WTC11 (cell line): ENCODE measurements at regions not wholly inside any gene's neighbourhood (a gene's known extent, or its start where the extent isn't known, plus 50 kb on each side); places are given as distances from the start of the nearest gene placed in this dataset.
A peak's percentile ranks its signal among the peaks of the same experiment; 100 is the strongest.

ENCODE experiments used
- ATAC-seq: fragments of 200-7000 bp; cut with Tn5 transposase; 2 replicates; pipeline ENCODE4 v1.10.0; 2021; ENCODE audit warnings: mild to moderate bottlenecking, moderate library complexity
- CTCF ChIA-PET: fragments of 300-600 bp; sonication (Branson Sonifier 250); formaldehyde crosslinking; loops from one replicate; lab custom pipeline; 2021; ENCODE audit warnings: antibody characterized with exemption; lab: Charles Lee
- POLR2A ChIA-PET: fragments of 350-600 bp; sonication (Branson Sonifier 250); formaldehyde crosslinking; loops from one replicate; lab custom pipeline; 2021; ENCODE audit warnings: antibody characterized with exemption; lab: Charles Lee
- DNase-seq: peaks from one replicate; pipeline ENCODE4 v3.0.0; 2021; ENCODE audit warnings: low spot score
- H3K27ac Mint-ChIP-seq: 2 replicates; pipeline ENCODE4 v1.8.0; 2021; ENCODE audit warnings: mixed read lengths
- H3K27me3 Mint-ChIP-seq: 2 replicates; pipeline ENCODE4 v1.8.0; 2021; ENCODE audit warnings: low read depth, mild to moderate bottlenecking, moderate library complexity, mixed read lengths
- H3K36me3 Mint-ChIP-seq: 2 replicates; pipeline ENCODE4 v1.8.0; 2021; ENCODE audit warnings: mixed read lengths
- H3K4me1 Mint-ChIP-seq: 2 replicates; pipeline ENCODE4 v1.8.0; 2022; ENCODE audit warnings: mixed read lengths
- H3K4me3 Mint-ChIP-seq: 2 replicates; pipeline ENCODE4 v1.8.0; 2021; ENCODE audit warnings: mild to moderate bottlenecking, moderate library complexity, mixed read lengths
- H3K9me3 Mint-ChIP-seq: 2 replicates; pipeline ENCODE4 v1.8.0; 2021; ENCODE audit warnings: mixed read lengths
- ATF1 ChIP-seq: sonication (generic); formaldehyde crosslinking; IDR thresholded peaks from 2 replicates; pipeline ENCODE4 v1.8.1; 2023; ENCODE audit warnings: mild to moderate bottlenecking, moderate library complexity, missing genetic modification reagents
- CBFB ChIP-seq: sonication (generic); formaldehyde crosslinking; IDR thresholded peaks from 2 replicates; pipeline ENCODE4 v1.8.1; 2022; ENCODE audit warnings: mild to moderate bottlenecking, low read depth, missing genetic modification reagents
- ESRRA ChIP-seq: sonication (generic); formaldehyde crosslinking; IDR thresholded peaks from 2 replicates; pipeline ENCODE4 v1.8.1; 2022; ENCODE audit warnings: mild to moderate bottlenecking, missing genetic modification reagents, borderline replicate concordance
- ETV6 ChIP-seq: sonication (generic); formaldehyde crosslinking; IDR thresholded peaks from 2 replicates; pipeline ENCODE4 v1.8.1; 2022; ENCODE audit warnings: mild to moderate bottlenecking, missing genetic modification reagents
- FOXK1 ChIP-seq: sonication (generic); formaldehyde crosslinking; IDR thresholded peaks from 2 replicates; pipeline ENCODE4 v1.8.0; 2022; ENCODE audit warnings: mild to moderate bottlenecking, moderate library complexity, missing genetic modification reagents
- FOXP1 ChIP-seq: sonication (generic); formaldehyde crosslinking; IDR thresholded peaks from 2 replicates; pipeline ENCODE4 v1.8.0; 2022; ENCODE audit warnings: missing genetic modification reagents, mild to moderate bottlenecking, moderate library complexity, borderline replicate concordance
- HMGA2 ChIP-seq: fragments of 250-450 bp; sonication (Bioruptor Pico); IDR thresholded peaks from 2 replicates; pipeline ENCODE4 v1.4.0; 2021; ENCODE audit warnings: mild to moderate bottlenecking, moderate library complexity
- IRF2 ChIP-seq: sonication (generic); formaldehyde crosslinking; IDR thresholded peaks from 2 replicates; pipeline ENCODE4 v1.8.0; 2022; ENCODE audit warnings: low read depth, missing genetic modification reagents, borderline replicate concordance
- NFYB ChIP-seq: sonication (generic); formaldehyde crosslinking; conservative IDR thresholded peaks from 2 replicates; pipeline ENCODE4 v1.8.0; 2022; ENCODE audit warnings: low read depth, missing genetic modification reagents
- NR1H2 ChIP-seq: sonication (generic); formaldehyde crosslinking; IDR thresholded peaks from 2 replicates; pipeline ENCODE4 v1.9.0; 2021; ENCODE audit warnings: mild to moderate bottlenecking, moderate library complexity, missing genetic modification reagents
- NR2C2 ChIP-seq: sonication (generic); formaldehyde crosslinking; IDR thresholded peaks from 2 replicates; pipeline ENCODE4 v1.8.0; 2022; ENCODE audit warnings: mild to moderate bottlenecking, missing genetic modification reagents
- PRRX2 ChIP-seq: fragments of 250-450 bp; sonication (Bioruptor Pico); IDR thresholded peaks from 2 replicates; pipeline ENCODE4 v1.8.0; 2021; ENCODE audit warnings: mild to moderate bottlenecking
- RELA ChIP-seq: sonication (generic); formaldehyde crosslinking; IDR thresholded peaks from 2 replicates; pipeline ENCODE4 v1.8.1; 2022; ENCODE audit warnings: missing genetic modification reagents, mild to moderate bottlenecking, borderline replicate concordance
- TCF7 ChIP-seq: sonication (generic); formaldehyde crosslinking; IDR thresholded peaks from 2 replicates; pipeline ENCODE4 v1.8.0; 2022; ENCODE audit warnings: mild to moderate bottlenecking, low read depth, missing genetic modification reagents, moderate library complexity
- ZNF232 ChIP-seq: sonication (generic); formaldehyde crosslinking; IDR thresholded peaks from 2 replicates; pipeline ENCODE4 v1.8.0; 2022; ENCODE audit warnings: mild to moderate bottlenecking, missing genetic modification reagents
- ZNF263 ChIP-seq: sonication (generic); formaldehyde crosslinking; IDR thresholded peaks from 2 replicates; pipeline ENCODE4 v1.8.1; 2022; ENCODE audit warnings: low read depth, mild to moderate bottlenecking, moderate library complexity, missing genetic modification reagents
- TF ChIP-seq, protein P1 (sequence below): sonication (generic); formaldehyde crosslinking; IDR thresholded peaks from 2 replicates; pipeline ENCODE4 v1.8.1; 2023; ENCODE audit warnings: mild to moderate bottlenecking, moderate library complexity, missing genetic modification reagents
- TF ChIP-seq, protein P2 (sequence below): sonication (generic); formaldehyde crosslinking; IDR thresholded peaks from 2 replicates; pipeline ENCODE4 v1.8.0; 2022; ENCODE audit warnings: mild to moderate bottlenecking, missing genetic modification reagents
- TF ChIP-seq, protein P3 (sequence below): sonication (generic); formaldehyde crosslinking; IDR thresholded peaks from 2 replicates; pipeline ENCODE4 v1.8.0; 2022; ENCODE audit warnings: mild to moderate bottlenecking, missing genetic modification reagents
- TF ChIP-seq, protein P4 (sequence below): sonication (generic); formaldehyde crosslinking; conservative IDR thresholded peaks from 2 replicates; pipeline ENCODE4 v1.8.1; 2022; ENCODE audit warnings: mild to moderate bottlenecking, missing genetic modification reagents
- TF ChIP-seq, protein P5 (sequence below): sonication (generic); formaldehyde crosslinking; IDR thresholded peaks from 2 replicates; pipeline ENCODE4 v1.8.1; 2023; ENCODE audit warnings: mild to moderate bottlenecking, missing genetic modification reagents, moderate library complexity
- TF ChIP-seq, protein P6 (sequence below): fragments of 250-450 bp; sonication (Bioruptor Pico); IDR thresholded peaks from 2 replicates; pipeline ENCODE4 v1.9.0; 2021; ENCODE audit warnings: mild to moderate bottlenecking
- TF ChIP-seq, protein P7 (sequence below): sonication (generic); formaldehyde crosslinking; IDR thresholded peaks from 2 replicates; pipeline ENCODE4 v1.8.1; 2022; ENCODE audit warnings: low read depth, missing genetic modification reagents, borderline replicate concordance
- TF ChIP-seq, protein P8 (sequence below): fragments of 250-450 bp; sonication (Bioruptor Pico); IDR thresholded peaks from 2 replicates; pipeline ENCODE4 v1.9.0; 2021; ENCODE audit warnings: mild to moderate bottlenecking
- TF ChIP-seq, protein P9 (sequence below): sonication (generic); formaldehyde crosslinking; IDR thresholded peaks from 2 replicates; pipeline ENCODE4 v1.8.0; 2022; ENCODE audit warnings: mild to moderate bottlenecking, missing genetic modification reagents

DNA sequence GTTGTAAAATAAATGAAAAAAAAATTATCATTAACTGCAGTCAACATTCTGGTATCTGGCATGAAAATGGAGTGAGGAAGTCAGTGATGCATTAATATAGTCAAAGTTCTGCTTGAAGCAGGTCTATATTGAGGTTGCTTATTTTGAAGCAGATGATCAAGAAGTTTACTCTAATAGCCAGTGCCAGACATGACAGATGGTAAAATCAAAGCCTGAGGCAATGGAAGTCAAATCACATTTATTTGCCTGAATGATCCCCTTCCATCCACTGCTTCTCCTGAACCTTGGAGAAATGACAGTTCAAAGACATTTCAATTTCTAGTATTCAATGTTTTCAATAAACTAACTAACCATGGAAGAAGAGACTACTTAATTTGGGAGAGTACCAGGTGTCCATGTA, 430.0 kb downstream of the FAM181B start (continued):
- TF ChIP-seq, protein P1, sequence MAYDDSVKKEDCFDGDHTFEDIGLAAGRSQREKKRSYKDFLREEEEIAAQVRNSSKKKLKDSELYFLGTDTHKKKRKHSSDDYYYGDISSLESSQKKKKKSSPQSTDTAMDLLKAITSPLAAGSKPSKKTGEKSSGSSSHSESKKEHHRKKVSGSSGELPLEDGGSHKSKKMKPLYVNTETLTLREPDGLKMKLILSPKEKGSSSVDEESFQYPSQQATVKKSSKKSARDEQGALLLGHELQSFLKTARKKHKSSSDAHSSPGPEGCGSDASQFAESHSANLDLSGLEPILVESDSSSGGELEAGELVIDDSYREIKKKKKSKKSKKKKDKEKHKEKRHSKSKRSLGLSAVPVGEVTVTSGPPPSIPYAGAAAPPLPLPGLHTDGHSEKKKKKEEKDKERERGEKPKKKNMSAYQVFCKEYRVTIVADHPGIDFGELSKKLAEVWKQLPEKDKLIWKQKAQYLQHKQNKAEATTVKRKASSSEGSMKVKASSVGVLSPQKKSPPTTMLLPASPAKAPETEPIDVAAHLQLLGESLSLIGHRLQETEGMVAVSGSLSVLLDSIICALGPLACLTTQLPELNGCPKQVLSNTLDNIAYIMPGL = no peak
- no peak for TF ChIP-seq ATF1 (CRISPR knock-in tag)
- TF ChIP-seq ETV6 (CRISPR knock-in tag) = no peak

DNA sequence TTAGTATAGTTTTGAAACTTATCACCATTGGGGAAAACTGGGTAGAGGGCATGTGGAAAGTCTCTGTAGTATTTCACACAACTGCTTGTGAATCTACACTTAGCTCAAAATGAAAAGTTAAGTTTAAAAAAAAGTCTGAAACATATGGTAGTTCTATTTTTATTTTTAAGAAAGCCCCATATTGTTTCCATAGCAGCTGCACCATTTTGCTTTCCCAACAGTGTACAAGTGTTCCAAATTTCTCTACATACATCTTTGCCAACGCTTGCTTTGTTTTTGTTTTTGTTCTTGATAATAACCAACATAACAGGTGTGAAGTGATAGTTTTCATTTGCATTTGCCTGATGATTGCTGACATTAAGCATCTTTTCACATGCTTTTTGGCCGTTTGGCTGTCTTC, 445.2 kb downstream of the FAM181B start:
- TF ChIP-seq, protein P2, sequence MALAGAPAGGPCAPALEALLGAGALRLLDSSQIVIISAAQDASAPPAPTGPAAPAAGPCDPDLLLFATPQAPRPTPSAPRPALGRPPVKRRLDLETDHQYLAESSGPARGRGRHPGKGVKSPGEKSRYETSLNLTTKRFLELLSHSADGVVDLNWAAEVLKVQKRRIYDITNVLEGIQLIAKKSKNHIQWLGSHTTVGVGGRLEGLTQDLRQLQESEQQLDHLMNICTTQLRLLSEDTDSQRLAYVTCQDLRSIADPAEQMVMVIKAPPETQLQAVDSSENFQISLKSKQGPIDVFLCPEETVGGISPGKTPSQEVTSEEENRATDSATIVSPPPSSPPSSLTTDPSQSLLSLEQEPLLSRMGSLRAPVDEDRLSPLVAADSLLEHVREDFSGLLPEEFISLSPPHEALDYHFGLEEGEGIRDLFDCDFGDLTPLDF = no peak
- TF ChIP-seq NFYB (no peak), HMGA2 (no peak), ETV6 (CRISPR knock-in tag) (no peak), PRRX2 (CRISPR knock-in tag) (no peak), ATF1 (CRISPR knock-in tag) (no peak), IRF2 (CRISPR knock-in tag) (no peak), ZNF263 (no peak), NR1H2 (no peak)
- TF ChIP-seq, protein P3, sequence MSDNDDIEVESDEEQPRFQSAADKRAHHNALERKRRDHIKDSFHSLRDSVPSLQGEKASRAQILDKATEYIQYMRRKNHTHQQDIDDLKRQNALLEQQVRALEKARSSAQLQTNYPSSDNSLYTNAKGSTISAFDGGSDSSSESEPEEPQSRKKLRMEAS (CRISPR knock-in tag) = no peak
- TF ChIP-seq, protein P4, sequence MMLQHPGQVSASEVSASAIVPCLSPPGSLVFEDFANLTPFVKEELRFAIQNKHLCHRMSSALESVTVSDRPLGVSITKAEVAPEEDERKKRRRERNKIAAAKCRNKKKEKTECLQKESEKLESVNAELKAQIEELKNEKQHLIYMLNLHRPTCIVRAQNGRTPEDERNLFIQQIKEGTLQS = no peak
- TF ChIP-seq, protein P5, sequence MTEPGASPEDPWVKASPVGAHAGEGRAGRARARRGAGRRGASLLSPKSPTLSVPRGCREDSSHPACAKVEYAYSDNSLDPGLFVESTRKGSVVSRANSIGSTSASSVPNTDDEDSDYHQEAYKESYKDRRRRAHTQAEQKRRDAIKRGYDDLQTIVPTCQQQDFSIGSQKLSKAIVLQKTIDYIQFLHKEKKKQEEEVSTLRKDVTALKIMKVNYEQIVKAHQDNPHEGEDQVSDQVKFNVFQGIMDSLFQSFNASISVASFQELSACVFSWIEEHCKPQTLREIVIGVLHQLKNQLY (CRISPR knock-in tag) = no peak
- TF ChIP-seq, protein P6, sequence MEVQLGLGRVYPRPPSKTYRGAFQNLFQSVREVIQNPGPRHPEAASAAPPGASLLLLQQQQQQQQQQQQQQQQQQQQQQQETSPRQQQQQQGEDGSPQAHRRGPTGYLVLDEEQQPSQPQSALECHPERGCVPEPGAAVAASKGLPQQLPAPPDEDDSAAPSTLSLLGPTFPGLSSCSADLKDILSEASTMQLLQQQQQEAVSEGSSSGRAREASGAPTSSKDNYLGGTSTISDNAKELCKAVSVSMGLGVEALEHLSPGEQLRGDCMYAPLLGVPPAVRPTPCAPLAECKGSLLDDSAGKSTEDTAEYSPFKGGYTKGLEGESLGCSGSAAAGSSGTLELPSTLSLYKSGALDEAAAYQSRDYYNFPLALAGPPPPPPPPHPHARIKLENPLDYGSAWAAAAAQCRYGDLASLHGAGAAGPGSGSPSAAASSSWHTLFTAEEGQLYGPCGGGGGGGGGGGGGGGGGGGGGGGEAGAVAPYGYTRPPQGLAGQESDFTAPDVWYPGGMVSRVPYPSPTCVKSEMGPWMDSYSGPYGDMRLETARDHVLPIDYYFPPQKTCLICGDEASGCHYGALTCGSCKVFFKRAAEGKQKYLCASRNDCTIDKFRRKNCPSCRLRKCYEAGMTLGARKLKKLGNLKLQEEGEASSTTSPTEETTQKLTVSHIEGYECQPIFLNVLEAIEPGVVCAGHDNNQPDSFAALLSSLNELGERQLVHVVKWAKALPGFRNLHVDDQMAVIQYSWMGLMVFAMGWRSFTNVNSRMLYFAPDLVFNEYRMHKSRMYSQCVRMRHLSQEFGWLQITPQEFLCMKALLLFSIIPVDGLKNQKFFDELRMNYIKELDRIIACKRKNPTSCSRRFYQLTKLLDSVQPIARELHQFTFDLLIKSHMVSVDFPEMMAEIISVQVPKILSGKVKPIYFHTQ (CRISPR knock-in tag) = no peak
- CTCF ChIA-PET = no interaction called here
- H3K9me3 Mint-ChIP-seq = peaks cover 12% of the 10 kb centered on the region

DNA sequence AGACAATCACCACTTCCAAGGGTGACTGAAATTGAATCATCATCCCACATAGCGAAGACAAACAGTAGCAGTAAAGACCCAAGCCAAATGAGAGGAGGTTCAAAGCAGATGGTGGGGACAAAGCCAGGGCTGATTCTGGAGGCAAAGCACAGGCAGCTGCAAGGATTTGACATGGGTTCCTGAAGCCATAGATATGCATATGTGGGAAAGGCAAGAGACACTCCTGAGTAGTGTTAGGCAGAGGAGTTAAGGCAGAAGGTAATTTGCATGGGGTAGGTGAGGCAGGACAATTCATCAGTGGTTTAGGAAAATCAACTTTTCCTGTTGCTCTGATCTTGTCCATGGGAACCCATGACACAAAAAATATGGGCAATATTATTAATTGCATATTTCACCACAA, 462.8 kb downstream of the FAM181B start:
- ChIA-PET POLR2A (no interaction called here), CTCF (no interaction called here)
- H3K36me3 Mint-ChIP-seq = no peaks in the 10 kb centered on the region
- H3K9me3 Mint-ChIP-seq = peaks cover 4% of the 10 kb centered on the region; the same call in 1 of the 2 replicates
- no peaks in the 10 kb centered on the region for H3K27me3 Mint-ChIP-seq
- no peak for TF ChIP-seq PRRX2 (CRISPR knock-in tag)
- TF ChIP-seq, protein P7, sequence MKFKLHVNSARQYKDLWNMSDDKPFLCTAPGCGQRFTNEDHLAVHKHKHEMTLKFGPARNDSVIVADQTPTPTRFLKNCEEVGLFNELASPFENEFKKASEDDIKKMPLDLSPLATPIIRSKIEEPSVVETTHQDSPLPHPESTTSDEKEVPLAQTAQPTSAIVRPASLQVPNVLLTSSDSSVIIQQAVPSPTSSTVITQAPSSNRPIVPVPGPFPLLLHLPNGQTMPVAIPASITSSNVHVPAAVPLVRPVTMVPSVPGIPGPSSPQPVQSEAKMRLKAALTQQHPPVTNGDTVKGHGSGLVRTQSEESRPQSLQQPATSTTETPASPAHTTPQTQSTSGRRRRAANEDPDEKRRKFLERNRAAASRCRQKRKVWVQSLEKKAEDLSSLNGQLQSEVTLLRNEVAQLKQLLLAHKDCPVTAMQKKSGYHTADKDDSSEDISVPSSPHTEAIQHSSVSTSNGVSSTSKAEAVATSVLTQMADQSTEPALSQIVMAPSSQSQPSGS (CRISPR knock-in tag) = no peak
- no peak for TF ChIP-seq FOXP1 (CRISPR knock-in tag)
- TF ChIP-seq NR2C2 (CRISPR knock-in tag) = no peak
- TF ChIP-seq CBFB (CRISPR knock-in tag) = no peak
- TF ChIP-seq TCF7 (CRISPR knock-in tag) = no peak
- TF ChIP-seq NR1H2 = no peak
- TF ChIP-seq RELA (CRISPR knock-in tag) = no peak
- TF ChIP-seq, protein P8, sequence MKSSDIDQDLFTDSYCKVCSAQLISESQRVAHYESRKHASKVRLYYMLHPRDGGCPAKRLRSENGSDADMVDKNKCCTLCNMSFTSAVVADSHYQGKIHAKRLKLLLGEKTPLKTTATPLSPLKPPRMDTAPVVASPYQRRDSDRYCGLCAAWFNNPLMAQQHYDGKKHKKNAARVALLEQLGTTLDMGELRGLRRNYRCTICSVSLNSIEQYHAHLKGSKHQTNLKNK (CRISPR knock-in tag) = no peak
- TF ChIP-seq FOXK1 (CRISPR knock-in tag) = no peak
- no peak for TF ChIP-seq ESRRA (CRISPR knock-in tag)
- no peak for TF ChIP-seq ZNF232 (CRISPR knock-in tag)
- TF ChIP-seq, protein P9, sequence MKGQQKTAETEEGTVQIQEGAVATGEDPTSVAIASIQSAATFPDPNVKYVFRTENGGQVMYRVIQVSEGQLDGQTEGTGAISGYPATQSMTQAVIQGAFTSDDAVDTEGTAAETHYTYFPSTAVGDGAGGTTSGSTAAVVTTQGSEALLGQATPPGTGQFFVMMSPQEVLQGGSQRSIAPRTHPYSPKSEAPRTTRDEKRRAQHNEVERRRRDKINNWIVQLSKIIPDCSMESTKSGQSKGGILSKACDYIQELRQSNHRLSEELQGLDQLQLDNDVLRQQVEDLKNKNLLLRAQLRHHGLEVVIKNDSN (CRISPR knock-in tag) = no peak
- H3K27ac Mint-ChIP-seq = peak overlapping the region; percentile 31
- H3K4me3 Mint-ChIP-seq = no peak overlapping the region
- ATAC-seq = peak; percentile 95
- no peak for DNase-seq
- peaks cover 20% of the 10 kb centered on the region for H3K4me1 Mint-ChIP-seq

More for the DNA sequence above, 445.2 kb downstream of the FAM181B start:
- Mint-ChIP-seq H3K27ac (no peak overlapping the region), H3K27me3 (no peaks in the 10 kb centered on the region; the same call in 1 of the 2 replicates), H3K4me3 (no peak overlapping the region), H3K36me3 (no peaks in the 10 kb centered on the region), H3K4me1 (no peaks in the 10 kb centered on the region)
- DNase-seq (no peak), ATAC-seq (no peak)
- POLR2A ChIA-PET = no interaction called here
